SK-N-SH treated with all-trans-retinoic acid at 6 μM for 48 hours (cell line): ENCODE measurements at regions not wholly inside any gene's neighbourhood (a gene's known extent, or its start where the extent isn't known, plus 50 kb on each side); places are given as distances from the start of the nearest gene placed in this dataset.

Source experiments
- GLIS3 ChIP-seq: fragments of 250-450 bp; sonication (Bioruptor Pico); IDR thresholded peaks from 2 replicates; pipeline ENCODE4 v1.5.0; 2020; ENCODE audit warnings: mild to moderate bottlenecking, moderate library complexity
- PPARA ChIP-seq: fragments of 250-450 bp; sonication (Bioruptor Pico); IDR thresholded peaks from 2 replicates; pipeline ENCODE4 v1.5.0; 2020; ENCODE audit warnings: mild to moderate bottlenecking, borderline replicate concordance
- SNAI2 ChIP-seq: fragments of 250-450 bp; sonication (Bioruptor Pico); IDR thresholded peaks from 2 replicates; pipeline ENCODE4 v1.5.0; 2020; ENCODE audit warnings: mild to moderate bottlenecking, moderate library complexity
- ZC3H10 ChIP-seq: fragments of 250-450 bp; sonication (Bioruptor Pico); IDR thresholded peaks from 2 replicates; pipeline ENCODE4 v1.5.1; 2021; ENCODE audit warnings: mild to moderate bottlenecking, moderate library complexity
- ZFP3 ChIP-seq: fragments of 250-450 bp; sonication (Bioruptor Pico); IDR thresholded peaks from 2 replicates; pipeline ENCODE4 v1.5.0; 2020; ENCODE audit warnings: mild to moderate bottlenecking, moderate library complexity
- ZFP30 ChIP-seq: fragments of 450-650 bp; formaldehyde crosslinking; IDR thresholded peaks from 2 replicates; pipeline ENCODE4 v1.5.0; 2022; ENCODE audit warnings: mild to moderate bottlenecking, moderate library complexity
- ZNF565 ChIP-seq: fragments of 450-650 bp; formaldehyde crosslinking; conservative IDR thresholded peaks from 2 replicates; pipeline ENCODE4 v1.5.0; 2020; ENCODE audit warnings: low read depth, mild to moderate bottlenecking, moderate library complexity
- ZNF70 ChIP-seq: fragments of 450-650 bp; formaldehyde crosslinking; IDR thresholded peaks from 2 replicates; pipeline ENCODE4 v1.5.0; 2020; ENCODE audit warnings: mild to moderate bottlenecking, moderate library complexity
- ZNF8 ChIP-seq: fragments of 450-650 bp; formaldehyde crosslinking; IDR thresholded peaks from 2 replicates; pipeline ENCODE4 v1.5.0; 2020; ENCODE audit warnings: mild to moderate bottlenecking, moderate library complexity
- TF ChIP-seq, protein P1 (sequence below): fragments of 250-450 bp; sonication (Bioruptor Pico); IDR thresholded peaks from 2 replicates; pipeline ENCODE4 v1.5.0; 2020; ENCODE audit warnings: mild to moderate bottlenecking, moderate library complexity
- TF ChIP-seq, protein P2 (sequence below): fragments of 250-450 bp; sonication (Bioruptor Pico); IDR thresholded peaks from 2 replicates; pipeline ENCODE4 v1.8.0; 2020; ENCODE audit warnings: mild to moderate bottlenecking, moderate library complexity, borderline replicate concordance

DNA sequence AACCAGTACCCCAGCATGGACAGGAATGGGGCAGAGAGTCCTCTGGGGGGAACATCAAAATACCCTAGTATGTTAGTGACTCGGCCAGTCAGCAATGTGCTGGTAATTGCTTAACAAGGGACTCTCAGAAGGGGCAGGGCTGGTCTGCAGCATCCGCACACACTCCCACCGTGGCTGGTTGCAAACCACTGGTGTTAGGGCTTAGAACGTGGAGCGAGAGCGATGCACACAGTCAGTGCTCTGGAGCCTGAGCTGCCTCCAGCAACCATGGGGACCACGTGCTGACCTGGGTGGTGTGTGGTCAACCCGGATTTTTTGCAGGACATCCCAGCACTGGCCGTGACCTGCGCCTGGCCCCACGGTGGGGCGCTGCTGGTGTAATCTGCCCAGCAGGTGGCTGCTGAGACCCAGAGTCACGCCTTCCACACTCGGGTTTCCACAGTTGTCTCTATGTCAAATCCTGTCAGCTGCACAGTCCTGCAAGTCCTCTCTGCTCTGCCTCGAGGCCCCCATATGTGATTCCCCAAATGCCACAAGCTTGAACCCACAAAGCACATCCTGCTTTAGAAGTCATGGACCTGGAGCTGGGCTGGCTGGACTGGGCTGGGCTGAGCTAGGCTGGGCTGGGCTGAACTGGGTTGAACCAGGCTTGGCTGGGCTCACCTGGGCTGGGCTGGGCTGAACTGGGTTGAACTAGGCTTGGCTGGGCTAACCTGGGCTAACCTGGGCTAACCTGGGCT, 50.6 kb upstream of the GPC1 start:
- TF ChIP-seq ZFP3 (CRISPR knock-in tag) (no peak), ZNF70 (CRISPR knock-in tag) (no peak), ZNF8 (no peak), ZFP30 (CRISPR knock-in tag) (no peak), ZNF565 (CRISPR knock-in tag) (no peak), SNAI2 (CRISPR knock-in tag) (no peak), ZC3H10 (CRISPR knock-in tag) (no peak), PPARA (CRISPR knock-in tag) (no peak), GLIS3 (CRISPR knock-in tag) (no peak)
- TF ChIP-seq, protein P1, sequence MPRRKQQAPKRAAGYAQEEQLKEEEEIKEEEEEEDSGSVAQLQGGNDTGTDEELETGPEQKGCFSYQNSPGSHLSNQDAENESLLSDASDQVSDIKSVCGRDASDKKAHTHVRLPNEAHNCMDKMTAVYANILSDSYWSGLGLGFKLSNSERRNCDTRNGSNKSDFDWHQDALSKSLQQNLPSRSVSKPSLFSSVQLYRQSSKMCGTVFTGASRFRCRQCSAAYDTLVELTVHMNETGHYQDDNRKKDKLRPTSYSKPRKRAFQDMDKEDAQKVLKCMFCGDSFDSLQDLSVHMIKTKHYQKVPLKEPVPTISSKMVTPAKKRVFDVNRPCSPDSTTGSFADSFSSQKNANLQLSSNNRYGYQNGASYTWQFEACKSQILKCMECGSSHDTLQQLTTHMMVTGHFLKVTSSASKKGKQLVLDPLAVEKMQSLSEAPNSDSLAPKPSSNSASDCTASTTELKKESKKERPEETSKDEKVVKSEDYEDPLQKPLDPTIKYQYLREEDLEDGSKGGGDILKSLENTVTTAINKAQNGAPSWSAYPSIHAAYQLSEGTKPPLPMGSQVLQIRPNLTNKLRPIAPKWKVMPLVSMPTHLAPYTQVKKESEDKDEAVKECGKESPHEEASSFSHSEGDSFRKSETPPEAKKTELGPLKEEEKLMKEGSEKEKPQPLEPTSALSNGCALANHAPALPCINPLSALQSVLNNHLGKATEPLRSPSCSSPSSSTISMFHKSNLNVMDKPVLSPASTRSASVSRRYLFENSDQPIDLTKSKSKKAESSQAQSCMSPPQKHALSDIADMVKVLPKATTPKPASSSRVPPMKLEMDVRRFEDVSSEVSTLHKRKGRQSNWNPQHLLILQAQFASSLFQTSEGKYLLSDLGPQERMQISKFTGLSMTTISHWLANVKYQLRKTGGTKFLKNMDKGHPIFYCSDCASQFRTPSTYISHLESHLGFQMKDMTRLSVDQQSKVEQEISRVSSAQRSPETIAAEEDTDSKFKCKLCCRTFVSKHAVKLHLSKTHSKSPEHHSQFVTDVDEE (CRISPR knock-in tag) = no peak
- TF ChIP-seq, protein P2, sequence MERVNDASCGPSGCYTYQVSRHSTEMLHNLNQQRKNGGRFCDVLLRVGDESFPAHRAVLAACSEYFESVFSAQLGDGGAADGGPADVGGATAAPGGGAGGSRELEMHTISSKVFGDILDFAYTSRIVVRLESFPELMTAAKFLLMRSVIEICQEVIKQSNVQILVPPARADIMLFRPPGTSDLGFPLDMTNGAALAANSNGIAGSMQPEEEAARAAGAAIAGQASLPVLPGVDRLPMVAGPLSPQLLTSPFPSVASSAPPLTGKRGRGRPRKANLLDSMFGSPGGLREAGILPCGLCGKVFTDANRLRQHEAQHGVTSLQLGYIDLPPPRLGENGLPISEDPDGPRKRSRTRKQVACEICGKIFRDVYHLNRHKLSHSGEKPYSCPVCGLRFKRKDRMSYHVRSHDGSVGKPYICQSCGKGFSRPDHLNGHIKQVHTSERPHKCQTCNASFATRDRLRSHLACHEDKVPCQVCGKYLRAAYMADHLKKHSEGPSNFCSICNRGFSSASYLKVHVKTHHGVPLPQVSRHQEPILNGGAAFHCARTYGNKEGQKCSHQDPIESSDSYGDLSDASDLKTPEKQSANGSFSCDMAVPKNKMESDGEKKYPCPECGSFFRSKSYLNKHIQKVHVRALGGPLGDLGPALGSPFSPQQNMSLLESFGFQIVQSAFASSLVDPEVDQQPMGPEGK (CRISPR knock-in tag) = no peak
